ENCODE measurements at regions not wholly inside any gene's neighbourhood (a gene's known extent, or its start where the extent isn't known, plus 50 kb on each side); places are given as distances from the start of the nearest gene placed in this dataset.
"Not testable (repeated sequence)": the region's sequence is repeated elsewhere in the genome, so short reads cannot be mapped to it uniquely, and the experiment has no call there.

DNA sequence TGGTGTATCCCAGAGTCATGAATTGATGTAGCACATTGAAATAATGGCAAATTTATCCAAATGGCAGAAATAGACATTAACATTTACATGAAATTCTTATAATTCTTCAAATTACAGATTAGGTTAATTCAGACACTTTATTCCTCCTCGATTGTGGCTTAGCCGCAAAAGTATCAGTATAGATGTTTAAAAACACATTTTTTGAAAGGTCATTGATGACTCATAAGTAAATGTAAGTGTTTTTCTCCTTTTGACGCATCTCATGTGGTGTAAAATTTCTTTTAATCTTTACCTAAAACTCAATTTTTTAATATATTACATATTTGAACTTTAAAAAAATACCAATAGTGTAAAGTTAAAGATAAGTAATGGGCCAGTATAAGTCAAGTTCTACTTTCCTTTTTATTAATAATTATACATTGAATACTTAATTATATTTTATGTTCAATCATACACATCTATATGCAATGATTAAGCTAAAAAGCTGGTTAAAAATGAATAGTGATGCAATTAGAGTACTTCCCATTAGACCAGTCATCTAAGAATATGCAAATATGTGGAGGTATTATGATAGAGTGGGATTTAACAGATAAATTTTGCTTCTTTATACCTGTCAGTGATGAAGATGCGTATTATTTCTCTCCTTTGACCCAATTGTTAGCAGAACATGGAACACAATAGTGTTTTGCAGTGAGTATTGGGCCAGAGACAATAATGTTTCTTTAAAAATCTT, 678.1 kb upstream of the DPPA4 start:
- no peak for DNase-seq

DNA sequence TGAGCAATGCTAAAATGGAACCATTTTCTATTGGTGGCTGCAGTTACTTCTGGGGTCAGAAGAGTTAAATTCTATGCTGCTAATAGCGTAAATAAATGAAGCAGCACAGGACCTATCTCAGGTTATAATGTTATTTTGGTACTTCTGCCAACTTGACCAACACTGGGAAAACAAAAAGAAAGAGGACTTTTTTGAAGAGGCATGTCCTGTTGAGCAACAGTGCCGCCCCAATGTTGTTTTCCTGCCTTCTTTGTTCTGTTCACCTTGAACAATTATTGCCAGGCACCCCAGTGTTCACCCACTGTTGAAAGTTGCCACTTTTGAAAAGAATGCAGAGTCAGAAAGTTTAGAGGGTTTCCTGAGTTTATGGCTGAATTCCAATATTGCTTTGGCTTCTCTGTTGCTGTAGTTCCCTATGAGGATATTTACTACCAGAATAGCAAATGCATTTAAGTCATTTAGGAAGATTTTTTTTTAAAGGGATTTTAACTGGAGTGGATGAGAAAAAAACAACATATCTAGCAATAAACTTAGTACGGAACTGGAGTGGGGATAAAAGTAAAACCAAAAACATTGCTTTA, 679.0 kb upstream of the DPPA4 start:
- no peak for DNase-seq

DNA sequence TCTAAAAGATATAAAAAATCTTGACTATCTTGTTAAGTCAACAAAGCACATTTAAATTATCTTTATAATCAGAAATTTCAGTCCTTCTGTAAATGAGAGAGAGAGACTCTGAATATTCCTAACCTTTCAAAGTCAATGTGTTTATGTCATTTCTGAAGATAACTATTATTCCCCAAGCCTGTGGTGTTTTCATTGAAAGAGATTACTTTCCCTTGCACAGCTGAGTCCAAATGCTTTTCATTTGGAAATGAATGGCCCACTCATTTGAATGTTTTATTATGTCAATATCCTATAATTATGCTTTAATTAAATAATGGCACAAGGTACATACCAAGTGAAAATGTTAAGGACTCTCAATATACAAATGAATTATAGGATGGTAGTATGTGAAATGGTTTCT, 680.0 kb upstream of the DPPA4 start:
- DNase-seq: no peak

DNA sequence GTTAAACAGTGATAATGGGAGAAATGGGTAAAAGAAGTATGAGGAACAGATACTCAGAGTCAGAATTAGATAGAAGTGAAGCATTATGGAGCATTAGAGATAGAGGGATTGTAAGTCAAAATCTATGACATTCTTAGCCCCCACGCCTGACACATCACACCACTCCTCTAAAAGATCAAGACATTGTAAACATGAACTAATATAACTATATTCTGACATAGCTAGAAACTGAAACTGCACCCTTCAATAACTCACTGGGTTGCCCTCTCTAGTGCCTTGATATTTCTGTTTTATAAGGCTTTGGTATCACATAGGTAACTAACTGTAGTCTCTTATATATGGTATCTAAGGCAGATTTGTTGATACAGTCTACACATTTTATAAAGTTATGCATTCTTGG, 684.3 kb upstream of the DPPA4 start:
- DNase-seq: no peak

DNA sequence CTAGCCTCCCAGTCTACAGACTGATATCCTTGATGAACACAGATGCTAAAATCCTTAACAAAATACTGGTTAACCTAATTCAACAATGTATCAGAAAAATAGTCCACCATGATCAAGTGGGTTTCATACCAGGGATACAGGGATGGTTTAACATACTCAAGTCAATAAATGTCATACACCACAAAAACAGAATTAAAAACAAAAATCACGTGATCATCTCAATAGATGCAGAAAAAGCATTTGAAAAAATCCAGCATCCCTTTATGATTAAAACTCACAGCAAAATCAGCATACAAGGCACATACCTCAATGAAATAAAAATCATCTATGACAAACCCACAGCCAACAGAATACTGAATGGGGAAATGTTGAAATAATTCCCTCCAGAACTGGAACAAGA, 685.7 kb upstream of the DPPA4 start:
- not testable (repeated sequence) for DNase-seq

DNA sequence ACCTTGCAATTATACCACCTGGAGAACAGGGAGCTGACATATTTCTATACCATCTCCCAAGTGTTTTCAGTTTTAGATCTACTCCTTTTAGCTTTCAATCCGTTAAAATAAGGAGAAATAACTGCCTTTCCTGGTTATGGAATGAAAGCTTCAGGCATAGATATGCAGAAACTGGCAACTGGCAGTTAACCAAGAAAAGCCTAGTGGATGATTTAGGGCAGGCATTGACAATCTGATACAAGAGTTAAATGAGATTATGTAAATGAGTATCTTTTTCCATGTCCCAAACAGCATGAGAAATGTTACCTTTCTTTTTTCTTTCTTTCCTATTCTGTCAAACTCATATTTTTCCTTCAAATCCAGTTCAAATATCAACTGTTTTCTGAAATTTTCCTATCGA, 689.1 kb upstream of the DPPA4 start:
- DNase-seq: no peak

DNA sequence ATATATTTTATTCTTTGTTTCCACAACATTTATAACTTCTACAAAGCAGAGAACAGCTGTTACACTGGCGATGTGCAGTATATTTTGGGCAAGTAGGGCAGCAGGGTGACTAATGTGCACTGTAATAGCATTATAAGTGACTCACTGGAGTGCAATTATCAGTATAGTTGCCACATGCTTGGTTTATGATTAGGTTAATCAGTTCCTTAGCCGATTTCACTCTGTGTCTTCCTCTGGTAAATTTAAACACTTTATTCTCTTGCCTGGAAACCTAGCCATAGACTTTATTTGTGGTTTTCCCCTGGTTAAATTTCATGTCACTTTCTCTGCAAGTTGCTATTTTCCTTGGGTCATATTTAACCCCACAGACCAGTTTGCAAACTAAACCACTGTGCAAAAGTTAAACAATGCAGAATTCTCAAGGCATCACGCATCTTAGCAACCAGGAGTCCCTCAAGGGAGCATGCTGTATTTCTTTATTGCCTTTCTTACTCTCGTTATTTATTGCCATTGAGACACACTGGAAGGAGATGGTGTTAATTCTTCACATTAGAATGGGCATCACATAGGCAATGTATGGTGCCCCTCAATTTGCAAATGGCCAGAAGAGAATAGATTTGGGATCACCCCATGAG, 690.2 kb upstream of the DPPA4 start:
- DNase-seq: no peak

DNA sequence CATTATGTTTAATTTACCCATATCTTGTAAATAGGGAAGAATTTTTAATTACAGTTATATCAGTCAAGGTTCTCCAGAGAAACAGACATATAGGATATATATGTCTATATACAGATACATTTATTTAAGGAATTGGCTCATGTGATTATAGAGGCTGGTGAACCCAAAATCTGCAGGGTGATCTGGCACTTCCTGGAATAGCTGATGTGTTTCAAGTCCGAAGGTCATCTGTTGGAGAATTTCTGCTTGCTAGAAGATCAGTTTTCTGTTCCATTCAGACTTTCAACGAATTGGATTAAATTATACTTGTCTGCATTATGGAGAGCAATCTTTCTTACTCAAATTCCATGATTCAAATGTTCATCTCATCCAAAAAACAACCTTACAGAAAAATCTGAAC, 694.6 kb upstream of the DPPA4 start:
- DNase-seq: no peak

DNA sequence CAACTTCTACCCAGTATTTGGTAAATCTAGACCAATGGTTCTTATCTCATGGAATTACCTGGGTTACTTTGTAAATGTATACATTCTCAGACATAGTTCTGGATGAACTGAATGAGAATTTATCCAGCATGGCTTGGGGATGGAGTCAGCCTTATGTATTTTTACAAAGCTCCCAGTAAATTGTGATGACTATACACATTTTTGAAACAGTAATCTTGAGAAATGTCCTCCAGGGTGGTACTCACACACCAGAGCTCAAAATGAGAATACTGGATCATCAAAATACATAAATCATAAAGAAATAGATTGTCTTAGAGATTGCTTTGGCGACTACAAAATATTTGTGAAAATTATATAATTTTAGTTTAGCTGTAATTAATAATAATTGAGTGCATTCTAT, 722.1 kb upstream of the DPPA4 start:
- DNase-seq: no peak

DNA sequence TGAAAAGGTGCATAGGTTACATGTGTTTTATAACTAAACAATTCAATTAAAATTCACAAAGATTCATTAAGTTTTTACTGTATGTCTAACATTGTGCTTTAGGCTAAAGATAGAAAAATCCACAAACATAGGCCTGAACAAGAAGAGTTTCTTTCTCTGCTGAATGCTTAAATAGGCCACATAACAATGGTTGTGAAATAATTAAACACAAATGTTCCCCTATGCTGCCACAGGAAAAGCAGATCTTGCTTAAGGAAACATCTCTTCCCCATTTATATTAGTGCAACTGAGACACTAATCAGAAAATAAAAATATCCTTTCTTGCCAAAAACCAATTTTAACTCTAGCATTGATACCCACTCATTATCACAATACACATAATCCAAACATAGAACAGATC, 725.4 kb upstream of the DPPA4 start:
- no peak for DNase-seq

DNA sequence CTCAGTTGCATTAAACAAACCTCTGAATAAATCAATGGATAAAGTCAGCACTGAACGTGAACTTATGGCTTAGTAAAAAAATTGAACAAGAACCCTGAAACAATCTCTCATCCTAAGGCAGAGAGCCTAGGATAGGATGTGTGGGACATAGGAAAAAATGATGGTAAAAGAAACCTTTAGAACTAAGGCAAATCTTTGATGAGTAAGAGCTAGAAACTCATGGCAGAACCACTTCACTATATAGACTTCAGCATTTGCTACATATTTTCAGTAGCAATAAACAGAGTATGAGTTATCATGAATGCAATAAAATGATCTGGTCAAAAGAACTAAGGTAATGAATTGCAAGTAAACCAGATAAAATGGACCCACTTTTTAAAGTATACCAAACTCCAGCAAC, 725.8 kb upstream of the DPPA4 start:
- DNase-seq: no peak

DNA sequence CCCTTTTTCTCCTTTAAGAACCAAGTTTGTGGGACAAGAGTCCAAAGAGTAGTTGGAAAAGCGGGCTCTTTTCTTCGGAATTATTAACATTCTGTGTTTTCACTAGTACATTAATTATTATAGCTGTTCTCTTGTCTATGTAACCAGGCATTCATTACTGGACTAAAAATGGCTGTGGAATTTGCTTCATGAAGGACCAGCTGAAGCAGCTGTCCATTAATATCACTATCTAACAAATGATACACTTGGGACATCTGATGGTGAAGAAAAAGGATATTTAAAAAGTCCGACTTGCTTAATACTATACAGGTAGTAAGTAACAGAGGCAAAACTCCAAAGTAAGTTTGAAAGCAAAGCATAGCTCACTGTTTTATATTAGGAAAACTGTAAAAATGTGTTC, 728.9 kb upstream of the DPPA4 start:
- DNase-seq: no peak

DNA sequence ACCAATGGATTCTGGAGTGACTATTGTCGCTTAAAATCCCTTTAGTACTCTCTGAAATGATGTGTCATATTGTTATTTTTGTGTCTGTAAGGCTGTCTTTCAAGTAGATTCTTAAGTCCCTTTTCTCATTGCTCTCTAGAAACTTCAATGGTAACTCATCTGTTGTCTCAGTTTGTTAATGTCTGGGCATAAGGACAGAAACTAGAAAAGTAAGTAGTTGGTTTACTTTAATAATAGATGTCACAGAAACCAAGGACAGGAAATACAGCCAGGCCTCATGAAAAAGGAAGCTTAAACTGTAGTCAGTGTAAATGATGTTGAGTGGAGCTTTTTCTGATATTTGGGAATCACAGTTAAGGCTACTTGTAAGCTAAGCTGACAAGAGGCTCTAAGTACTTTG, 730.2 kb upstream of the DPPA4 start:
- no peak for DNase-seq

DNA sequence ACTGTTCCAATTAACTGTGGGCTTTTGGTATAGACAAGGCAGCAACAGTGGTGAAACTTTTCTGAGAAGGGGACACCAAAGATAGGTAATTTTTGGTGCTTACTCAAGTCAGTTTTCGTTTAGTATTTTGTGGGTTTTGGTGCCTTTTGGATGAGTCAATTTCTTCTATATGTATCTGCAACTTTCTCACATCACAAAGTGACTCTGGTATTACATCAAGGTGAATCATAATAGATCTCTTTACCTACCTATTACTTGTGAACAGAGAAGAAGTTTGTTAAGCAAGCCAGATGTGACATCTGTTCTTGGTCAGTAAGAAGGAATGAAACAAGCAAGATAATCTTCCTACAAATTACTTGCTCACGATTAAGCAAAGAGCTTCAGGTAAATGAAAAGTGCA, 732.4 kb upstream of the DPPA4 start:
- no peak for DNase-seq

DNA sequence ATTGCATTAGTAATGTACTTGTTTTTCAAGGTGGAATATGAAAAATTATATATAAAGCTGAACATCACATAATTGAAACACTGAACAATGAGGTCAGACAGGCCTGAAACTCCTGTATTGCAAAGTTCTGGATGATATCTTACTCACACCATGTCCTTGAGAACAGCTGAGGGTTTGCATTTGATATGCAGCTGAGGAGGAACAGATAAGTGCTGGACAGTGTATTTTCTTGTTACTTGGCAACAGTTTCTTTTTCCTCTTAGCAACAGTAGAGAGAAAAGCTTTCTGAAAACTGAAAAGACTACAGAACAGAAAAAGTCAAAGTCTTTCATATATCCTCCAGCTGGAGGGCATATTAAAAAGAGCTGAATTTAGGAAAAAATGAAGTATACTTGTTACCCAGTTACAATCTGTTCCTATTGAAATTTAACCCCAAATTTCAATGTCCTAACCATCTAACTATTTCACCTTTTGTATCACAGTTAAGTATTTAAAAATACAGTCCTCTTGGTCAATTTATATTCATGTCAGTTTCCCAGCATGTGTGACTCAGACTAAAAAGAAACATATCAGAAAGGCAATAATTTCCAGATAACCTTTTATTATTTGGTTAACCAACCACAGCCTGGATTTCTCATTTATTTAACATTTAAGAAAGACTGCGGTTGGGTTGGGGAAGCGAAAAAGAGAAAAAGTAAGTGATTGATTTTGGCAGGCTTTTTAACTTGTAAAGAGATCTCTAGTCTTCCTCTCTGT, 733.0 kb upstream of the DPPA4 start:
- DNase-seq: no peak

DNA sequence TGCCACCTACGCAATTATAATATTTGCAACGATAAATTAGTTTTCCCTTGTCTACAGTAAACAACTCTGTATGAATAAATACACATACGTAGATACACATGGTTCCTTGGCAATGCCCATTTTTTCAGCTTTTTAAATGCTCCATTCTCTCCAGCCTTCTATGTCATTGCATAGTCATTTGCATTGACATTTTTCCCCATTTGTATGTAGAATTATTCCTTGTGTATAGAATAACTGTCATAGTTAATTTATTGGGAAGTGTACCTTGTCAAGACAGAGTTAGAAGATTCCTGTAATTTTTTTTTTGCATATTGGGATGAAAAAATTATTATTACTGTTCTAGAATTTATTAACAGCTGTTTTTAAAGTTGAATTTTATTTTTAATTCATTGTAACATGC, 736.7 kb upstream of the DPPA4 start:
- no peak for DNase-seq

DNA sequence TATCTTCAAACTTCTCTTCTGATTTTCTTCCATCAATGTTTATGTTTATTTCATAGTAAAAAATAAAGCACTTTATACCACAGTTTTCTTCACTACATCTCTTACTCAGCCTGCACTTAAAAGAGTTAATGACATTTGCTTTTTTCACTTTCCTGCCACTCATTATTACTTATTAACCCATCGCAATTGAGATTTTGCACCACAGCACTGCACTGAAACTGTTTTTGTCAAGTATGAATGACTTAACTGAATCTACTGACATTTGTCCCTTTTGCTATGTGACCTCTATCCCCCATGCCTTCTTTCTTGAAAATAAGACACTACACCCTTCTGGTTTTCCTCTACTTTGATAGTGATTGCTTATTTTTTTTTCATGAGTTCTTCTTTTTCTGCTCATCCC, 739.7 kb upstream of the DPPA4 start:
- DNase-seq: no peak

DNA sequence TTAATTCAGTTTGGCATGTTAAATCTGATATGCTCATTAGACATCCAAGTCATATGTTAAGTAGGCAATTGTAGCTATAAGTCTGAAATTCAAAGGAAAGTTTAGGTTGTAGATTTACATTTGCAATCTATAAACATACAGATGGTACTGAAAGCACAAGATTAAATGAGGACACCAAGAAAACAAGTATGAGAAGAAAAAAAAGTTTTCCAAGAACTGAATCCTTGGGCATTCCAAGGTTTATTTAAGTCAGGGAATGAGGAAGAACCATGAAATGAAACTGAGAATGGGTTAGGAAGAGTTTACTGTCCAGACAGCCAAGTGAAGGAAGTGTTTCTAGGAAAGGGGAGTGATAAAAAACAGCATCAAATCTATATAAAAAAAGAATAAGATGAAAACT, 756.1 kb upstream of the DPPA4 start:
- DNase-seq: no peak

DNA sequence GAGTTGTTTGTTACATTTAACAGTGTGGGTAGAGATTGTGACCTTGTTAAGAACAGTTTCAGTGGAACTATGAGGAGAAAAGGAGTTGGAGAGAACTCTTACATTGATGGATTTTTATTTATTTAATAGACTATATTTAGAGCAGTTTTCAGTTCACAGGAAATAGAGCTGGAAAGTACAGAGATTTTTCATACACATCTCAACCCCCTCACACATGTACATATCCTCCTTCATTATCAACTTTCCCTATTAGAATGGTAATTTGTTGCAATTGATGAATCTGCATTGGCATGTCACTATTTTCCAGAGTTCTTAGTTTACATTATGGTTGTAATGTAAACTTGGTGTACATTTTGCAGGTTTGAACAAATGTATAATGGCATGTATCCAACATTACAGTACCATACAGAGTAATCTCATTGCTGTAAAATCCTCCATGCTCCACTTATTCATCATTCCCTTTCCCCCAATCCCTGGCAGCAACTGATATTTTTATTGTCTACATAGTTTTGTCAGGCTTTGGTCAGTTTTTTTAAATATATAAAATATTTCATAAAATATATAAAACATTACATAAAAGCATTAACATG, 756.6 kb upstream of the DPPA4 start:
- DNase-seq: no peak

DNA sequence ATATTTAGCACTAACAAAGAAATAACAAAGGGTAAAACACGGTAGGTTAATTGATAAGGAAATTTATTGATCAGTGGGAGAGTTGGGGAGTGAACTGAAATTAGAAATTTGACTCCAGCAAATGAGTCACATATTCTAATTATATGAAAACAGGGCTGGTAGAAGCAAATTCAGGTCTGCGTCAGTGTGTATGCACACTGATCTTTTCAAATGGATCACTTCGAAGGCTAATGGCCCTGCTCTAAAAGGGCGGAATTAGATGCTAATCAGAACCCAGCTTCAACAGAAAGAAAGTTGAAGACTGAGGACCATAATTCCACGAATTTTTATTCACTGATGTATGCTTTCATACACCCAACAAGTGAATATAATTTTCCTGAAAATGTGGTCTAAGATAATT, 762.4 kb upstream of the DPPA4 start:
- no peak for DNase-seq

DNA sequence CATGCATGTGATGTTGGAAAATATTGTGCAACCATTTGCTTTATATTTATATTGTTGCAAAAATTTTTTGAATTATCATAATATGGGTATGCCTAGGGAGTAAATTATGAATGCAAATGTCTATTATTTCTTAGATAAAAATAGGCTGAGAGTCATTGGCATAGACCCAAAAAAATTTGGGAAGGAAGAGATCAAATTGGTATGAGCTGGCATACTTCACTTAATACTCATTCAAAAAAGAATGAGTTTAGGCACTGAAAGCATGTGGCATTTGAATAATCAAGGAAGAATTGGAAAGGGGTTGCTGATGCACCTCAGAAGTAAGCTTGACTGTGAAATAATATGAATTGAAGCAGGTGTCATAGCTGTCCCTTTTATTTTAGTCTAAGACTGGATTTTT, 764.0 kb upstream of the DPPA4 start:
- no peak for DNase-seq

DNA sequence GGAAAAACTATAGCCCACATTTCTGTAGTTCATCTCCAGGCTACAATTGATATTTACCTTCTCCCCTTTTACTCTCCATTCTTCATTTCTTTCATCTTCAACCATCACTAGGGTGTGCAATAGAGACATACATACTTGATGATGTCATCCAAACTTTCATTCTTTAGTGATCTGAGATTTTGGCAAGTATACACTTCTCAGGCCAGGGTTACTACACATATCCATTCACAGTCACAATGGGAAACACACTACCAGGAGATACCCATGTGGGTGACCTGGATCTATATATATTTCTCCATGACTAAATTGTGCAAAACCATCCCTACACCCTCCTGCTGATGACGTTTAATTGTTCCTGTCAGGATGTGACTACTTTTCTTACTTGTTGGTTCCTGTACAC, 769.5 kb upstream of the DPPA4 start:
- DNase-seq: no peak

DNA sequence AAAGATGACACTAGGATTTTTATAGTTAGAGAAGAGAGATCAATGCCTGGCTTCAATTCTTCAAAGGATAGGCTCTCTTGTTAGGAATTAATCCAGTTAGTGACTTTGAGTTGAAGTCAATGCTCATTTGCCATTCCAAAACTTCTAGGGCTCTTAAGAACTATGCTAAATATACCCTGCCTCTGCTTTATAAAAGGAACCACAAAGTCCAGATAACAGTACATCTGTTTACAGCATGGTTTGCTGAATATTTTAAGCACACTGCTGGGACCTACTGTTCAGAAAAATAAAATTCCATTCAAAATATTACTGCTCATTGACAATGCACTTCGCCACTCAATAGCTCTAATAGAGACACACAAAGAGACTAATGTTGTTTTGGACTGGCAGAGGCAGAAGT, 786.6 kb upstream of the DPPA4 start:
- DNase-seq: no peak

DNA sequence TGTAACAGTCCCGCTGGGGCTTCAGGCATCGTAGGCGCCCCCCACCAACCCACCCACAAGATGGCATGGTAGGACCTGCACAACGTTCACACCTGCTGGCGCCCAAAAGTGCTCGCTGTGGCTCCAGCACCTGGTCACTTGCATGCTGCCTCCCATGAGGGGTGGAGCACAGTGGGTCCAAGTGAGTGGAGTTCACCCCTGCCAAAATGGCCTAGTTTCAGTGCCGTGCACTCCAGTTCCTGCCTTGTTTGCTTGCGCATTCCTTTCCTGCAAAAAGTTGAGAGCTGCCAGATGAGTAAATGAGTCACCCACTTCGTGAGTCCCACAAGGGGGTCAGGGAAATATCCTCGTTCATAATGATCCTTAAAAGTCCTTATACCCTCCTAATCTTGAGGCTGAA, 788.7 kb upstream of the DPPA4 start:
- DNase-seq: no peak

All from suppressor macrophage treated with lipopolysaccharide for 1 hour (primary cell).